Right renal cortex interstitium (tissue), 3 donors: ENCODE measurements at regions not wholly inside any gene's neighbourhood (a gene's known extent, or its start where the extent isn't known, plus 50 kb on each side); places are given as distances from the start of the nearest gene placed in this dataset.

ENCODE experiments used
- DNase-seq, 3 donors: peaks; one replicate each; pipeline ENCODE4 v3.0.0-alpha.2; 2013; ENCODE audit warnings: low read depth in 3 of 3, low spot score in 2 of 3

DNA sequence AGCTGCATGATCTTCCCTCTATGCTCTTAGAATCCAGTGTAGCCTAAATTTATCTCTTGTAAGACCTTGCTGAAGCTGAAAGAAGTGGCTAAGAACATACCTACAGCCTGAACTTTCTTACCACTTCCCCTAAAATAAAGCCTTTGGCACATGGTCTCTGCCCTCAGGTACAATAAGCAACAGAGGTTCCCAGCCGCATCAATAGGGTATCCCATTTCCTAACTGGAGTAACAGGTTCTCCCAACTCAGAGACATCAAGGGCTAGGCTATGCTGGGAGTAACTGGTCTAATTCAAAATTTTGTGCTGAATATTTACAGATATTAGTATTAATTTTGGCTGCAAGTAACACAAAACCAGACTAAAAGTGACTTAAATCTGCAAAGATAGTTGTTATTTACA lies 335.8 kb upstream of the TRPC7 start:
- DNase-seq = no peak

DNA sequence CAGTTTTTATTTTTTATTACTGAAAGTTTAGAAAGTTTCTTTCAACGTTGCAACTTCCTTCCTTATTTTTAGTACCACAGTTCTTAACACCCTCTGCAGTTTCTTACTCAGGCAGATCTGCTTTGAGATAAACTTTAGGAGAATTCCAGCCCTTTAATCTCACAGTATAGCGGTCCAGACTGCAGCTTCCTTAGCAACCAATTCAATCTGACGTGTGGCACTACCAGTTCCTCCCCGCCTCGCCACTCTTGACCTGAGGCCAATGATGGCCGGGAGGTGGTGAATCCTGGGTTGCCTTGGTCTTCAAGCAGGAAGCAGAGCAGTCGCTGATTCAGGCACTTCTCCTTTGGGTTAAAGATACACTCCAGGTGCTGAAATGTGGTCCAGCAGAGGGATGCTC lies 334.3 kb upstream of the TRPC7 start:
- no peak for DNase-seq

DNA sequence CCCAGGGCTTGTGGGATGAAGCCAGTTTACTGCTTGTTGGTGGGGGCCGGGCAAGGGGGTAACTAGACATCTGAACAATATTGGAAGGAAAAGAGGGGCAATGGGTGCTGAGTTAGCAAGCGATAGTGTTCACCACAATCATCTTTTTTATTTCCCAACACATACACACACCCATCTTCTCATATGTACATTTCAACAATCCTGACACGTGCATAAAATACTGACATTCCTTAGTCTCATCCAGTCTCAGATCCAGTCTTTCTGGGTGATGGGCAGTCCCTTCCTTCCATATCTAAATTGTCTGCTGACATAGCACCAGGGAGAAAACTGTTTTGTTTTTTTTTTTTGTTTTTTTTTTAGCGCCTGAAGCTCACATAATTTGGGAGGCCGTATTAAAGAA lies 333.6 kb upstream of the TRPC7 start:
- no peak for DNase-seq

GRCh38 chr5:136694258-136694657 lies 328.9 kb upstream of the TRPC7 start:
- no peak for DNase-seq

DNA sequence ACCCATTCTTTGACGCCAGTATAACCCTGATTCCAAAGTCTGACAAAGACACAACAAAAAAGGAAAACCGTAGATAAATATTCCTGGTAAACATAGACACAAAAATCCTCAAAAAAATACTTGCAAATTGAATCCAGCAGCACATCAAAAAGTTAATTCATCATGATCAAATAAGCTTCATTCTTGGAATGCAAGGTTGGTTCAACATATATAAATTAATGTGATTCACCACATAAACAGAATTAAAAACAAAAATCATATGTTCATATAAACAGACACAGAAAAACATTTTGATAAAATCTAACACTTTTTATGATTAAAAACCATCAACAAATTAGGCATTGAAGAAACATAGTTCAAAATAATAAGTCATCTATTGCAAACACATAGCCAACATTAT lies 324.2 kb upstream of the TRPC7 start:
- DNase-seq = no peak

DNA sequence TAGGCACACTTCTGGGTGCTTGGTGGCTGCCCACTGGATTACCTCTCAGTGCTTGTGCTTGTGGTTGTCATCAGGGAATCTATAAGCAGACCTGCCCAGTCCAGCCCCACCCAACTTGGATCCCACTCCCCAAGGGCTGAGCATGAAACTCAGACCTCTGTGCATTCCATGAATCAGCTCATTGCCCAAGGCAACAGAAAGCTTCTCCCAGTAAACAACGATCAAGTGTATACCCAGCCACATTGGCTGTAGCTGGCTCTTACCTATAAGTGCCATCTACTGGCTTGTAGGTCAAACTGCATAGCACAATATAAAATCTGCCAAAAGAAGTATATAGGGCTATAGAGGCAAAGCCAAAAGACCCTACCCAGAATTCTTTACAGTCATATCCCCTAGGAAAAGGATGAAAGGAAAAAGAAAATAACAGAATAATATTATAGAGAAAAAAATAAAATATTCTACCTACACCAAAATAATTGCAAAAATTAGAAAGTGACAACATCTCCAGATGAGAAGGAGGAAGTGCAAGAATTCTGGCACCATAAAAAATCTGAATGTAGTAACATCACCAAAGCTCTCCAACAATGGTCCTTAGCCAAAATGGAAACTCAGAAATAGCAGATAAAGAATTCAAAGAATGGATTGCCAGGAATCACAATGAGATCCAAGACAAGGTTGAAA lies 321.0 kb upstream of the TRPC7 start:
- DNase-seq = peak in 2 of 3 donors; percentile 1 to 13

DNA sequence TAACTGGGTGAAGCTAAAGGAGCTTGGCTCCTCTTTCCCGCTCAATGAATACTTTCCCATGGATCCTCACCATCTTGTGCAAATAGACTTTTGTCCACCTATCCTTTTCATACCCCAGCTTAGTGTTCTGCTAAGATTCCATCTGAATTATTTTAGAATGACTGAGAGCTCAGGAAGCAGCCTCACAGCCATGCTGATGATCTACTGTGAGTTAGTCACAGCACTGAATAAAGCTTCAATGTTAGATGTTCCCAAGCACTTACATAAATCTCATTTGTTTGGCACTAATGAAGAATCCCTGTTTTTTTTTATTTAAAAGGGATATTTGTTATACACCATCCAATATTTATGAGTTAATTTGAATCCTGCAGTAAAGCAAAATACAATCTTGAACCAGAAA lies 317.6 kb upstream of the TRPC7 start:
- no peak for DNase-seq

- no peak for DNase-seq
These were observed 313.9 kb upstream of the TRPC7 start for GRCh38 chr5:136679233-136679632.

GRCh38 chr5:136677217-136677616 lies 311.9 kb upstream of the TRPC7 start:
- DNase-seq = no peak

DNA sequence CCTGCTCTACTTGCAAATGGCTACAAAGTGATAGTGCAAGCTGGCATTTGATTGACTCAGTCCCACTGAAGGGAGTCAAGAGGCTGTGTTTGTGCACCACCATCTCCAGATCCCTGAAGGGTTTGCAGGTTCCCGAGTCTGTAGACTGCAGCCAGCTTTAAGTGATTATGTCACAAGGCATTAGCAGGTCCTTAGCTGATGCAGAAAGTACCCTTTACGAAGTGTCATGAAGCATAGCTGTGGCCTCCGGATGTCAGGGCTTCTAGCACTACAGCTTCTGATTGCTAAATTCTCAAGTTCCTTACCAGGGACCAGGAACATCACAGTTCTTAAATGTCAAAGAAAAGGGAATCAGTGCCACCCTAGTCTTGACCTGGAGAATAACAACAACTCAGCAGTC lies 311.3 kb upstream of the TRPC7 start:
- DNase-seq = no peak

DNA sequence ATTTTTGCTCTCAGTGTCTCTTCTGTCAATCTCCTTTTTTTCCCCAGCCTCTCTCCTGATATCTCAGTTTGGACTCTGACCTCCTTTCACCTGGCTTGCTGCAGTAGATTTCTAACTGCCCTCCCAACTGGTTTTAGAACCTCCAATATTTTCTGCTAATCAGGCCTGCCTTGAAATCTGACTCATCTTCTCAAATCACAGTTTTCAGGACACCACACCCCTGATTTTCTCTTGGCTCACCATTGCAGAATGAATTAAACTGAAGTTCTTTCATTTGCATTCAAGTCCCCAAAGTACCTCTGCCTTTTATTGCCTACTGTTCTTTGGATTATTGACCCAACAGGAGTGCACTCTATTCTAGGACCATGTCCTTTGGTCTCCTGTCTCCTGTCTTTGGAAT lies 310.4 kb upstream of the TRPC7 start:
- no peak for DNase-seq

DNA sequence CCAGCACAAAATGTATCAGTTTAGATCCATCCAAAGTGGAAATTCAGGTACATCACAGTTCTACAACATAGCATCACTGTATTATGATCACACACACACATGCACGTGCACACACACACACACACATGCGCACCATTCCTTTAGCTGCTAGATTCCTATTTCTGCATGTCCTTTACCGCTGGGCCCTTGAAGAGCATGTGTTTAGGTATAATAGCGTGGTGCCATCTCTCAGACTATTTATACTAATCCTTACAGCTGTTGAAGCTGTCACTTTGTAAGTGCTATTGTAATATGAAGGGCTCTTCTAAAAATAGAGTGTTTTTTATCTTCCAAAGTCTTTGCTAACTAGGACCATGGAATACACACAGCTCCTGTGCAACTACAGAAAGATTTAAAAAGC lies 308.8 kb upstream of the TRPC7 start:
- no peak for DNase-seq

GRCh38 chr5:136667789-136668188 lies 302.4 kb upstream of the TRPC7 start:
- no peak for DNase-seq

DNA sequence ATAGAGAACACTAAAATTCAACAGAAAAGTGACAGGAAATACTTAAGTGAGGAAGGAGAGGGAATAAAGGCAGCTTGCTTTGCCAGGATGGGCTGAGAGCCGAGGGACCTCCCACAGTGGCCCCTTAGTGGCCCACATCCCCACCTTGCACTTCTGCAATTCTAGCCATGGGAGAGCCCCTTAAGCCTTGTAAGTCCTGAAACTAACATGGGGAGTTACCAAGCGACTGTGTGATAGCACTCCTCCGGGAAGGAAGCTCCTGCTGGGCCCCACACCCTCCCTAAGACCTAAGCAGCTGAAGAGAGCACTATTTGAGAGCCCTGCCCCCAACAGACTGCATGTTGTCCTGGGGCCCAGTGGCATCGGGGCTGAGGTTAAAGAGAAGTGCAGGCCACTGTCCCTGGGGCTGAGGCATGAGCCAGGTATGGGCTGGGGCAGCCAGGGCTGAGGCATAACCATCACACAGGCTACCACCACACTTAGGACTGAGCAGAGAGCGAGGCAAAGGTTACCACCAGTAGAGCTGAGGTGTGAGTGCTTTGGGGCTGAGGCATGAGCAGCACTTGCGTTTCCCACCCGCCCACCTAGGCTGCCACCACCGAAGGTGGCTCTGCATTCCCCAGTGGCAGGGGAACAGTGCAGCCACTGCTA lies 301.8 kb upstream of the TRPC7 start:
- DNase-seq = no peak

DNA sequence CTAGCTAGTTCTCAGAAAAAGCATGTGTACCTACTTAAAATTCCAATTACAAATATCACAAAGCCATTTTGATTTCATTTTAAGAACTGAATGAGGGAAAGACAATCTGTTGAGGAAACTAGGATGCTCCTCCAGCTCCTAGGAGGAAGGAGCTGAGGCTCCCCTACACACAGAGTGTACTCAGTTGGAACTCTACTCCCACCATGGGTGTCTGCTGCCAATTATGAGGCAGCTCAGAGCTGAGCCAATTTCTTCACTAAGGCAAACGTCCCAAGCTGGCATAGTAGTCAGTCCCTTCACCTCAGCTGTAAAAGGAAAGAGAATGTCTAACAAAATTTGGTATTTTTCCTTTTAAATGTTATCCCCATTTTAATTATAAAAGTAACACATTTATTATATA lies 300.0 kb upstream of the TRPC7 start:
- DNase-seq = no peak

DNA sequence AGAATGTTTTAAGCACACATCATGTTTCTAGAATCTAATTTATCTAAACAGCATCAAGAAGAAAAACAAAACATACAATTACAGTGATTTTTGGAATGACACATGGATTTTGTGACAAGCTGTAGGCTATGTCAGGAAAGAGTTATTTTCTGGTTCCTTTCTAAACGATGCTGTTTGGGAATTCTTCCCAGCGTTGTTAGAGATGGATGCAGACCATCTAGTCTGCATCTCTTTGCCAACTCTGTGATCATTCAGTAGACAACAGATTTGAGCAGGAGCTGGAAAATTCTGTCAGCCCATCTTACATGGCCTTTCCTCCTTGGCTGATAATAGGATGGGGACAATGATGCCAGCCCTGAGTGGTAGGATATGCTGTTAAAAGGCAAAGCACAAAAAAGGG lies 295.7 kb upstream of the TRPC7 start:
- no peak for DNase-seq

DNA sequence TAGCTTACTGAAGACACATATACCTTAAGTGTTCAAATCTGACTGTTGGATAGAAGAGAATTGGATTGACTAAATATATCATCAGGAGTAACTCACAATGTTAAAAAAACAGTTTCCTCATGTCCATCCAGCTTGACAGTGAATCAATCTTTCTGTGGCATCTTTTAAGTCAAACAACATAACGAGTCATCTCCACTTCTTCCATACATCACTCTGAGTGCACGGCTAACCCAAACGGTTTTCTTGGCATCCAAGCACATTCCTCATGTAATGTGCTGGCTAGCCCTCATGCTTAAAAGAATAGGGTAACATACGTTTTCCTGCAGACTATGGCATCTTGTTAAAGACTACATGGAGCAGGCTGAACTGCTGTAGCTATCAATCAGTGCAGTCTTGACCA lies 291.5 kb upstream of the TRPC7 start:
- DNase-seq = no peak

GRCh38 chr5:136655468-136655867 lies 290.1 kb upstream of the TRPC7 start:
- no peak for DNase-seq

- DNase-seq = no peak
These were observed 281.6 kb upstream of the TRPC7 start for GRCh38 chr5:136646915-136647314.

DNA sequence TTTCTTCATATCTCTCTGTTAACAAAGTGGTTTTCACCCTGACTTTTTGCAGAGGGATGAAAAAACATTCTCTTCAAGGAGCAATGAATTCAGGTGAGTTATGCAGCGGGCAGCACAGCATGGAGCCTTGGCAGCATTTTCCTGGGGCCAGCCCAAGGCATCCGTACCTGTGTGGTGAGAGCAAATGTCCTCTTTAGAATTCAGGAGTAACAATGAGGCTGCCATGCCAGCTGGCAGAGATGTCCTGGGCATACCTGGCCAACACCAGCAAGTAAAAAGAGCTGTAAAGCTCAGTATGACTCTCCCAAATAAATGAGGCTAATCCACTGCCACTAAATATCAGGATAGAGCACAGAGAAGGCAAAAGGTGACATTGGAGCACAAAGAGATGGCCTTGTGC lies 277.6 kb upstream of the TRPC7 start:
- no peak for DNase-seq

GRCh38 chr5:136639616-136640015 lies 274.3 kb upstream of the TRPC7 start:
- no peak for DNase-seq

- DNase-seq = no peak
These were observed 272.7 kb upstream of the TRPC7 start for GRCh38 chr5:136638084-136638483.

DNA sequence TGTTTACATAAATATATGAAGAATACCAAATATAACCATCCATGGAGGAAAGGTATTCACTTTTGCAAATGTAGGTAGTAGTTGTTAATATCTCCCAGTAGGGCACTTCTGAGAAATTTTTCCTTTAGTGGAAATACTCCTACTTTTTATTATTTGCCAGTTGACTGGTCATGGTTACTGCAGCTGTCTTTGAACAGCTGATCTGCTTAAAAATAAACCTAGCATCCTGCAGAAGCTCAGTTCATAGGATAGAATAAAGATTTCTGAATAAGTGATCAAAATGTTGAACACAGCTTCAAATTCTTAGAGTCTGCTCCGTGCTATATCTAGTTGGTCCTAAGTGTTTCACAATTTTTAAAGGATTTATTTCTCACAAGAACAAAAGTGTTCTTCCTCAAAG lies 270.7 kb upstream of the TRPC7 start:
- DNase-seq = no peak
